ENCODE measurements at regions not wholly inside any gene's neighbourhood (a gene's known extent, or its start where the extent isn't known, plus 50 kb on each side); places are given as distances from the start of the nearest gene placed in this dataset.

- ATAC-seq (no peak), DNase-seq (no peak)
- no peaks in the 10 kb centered on the region for H3K27me3 ChIP-seq (ENCODE audit: low read depth)
- no peak overlapping the region for H3K4me3 ChIP-seq
- no peaks in the 10 kb centered on the region for H3K9me3 ChIP-seq
- no peaks in the 10 kb centered on the region for H3K36me3 ChIP-seq
- H3K4me1 ChIP-seq = no peaks in the 10 kb centered on the region
- intact Hi-C loops (cut with DNase I) = no loop called here
- H3K27ac ChIP-seq = no peak overlapping the region
- no peak for TF ChIP-seq CTCF (IDR thresholded peaks at IDR 0.05)
These were observed 126.3 kb upstream of the DHRS4 start for GRCh38 chr14:23827100-23827892.

- Histone ChIP-seq H3K4me3 (no peak overlapping the region), H3K4me1 (no peaks in the 10 kb centered on the region), H3K27me3 (ENCODE audit: low read depth) (no peaks in the 10 kb centered on the region), H3K9me3 (no peaks in the 10 kb centered on the region), H3K27ac (no peak overlapping the region), H3K36me3 (no peaks in the 10 kb centered on the region)
- no peak for DNase-seq
- no peak for TF ChIP-seq CTCF (IDR thresholded peaks at IDR 0.05)
- intact Hi-C loops (cut with DNase I) = no loop called here
- ATAC-seq = no peak
These were observed 125.6 kb upstream of the DHRS4 start for GRCh38 chr14:23828001-23828400.

DNA sequence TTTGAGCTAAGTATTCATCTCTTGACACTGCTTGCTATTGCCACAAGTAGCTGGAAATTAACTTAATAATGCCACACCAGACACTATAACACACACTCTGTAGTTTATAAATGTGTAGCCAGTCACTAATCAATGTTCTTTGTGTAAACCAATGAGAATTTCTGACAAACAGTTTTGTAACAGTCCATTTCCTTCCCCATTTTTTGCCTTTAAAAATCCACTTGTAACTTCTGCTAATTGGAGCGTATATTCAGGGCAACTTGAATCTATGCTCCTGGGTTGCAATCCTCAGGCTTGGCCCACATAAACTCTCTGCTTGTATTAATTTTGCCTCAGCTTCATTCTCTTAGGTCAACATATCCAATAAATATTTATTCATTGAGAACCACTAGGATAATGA lies 125.0 kb upstream of the DHRS4 start:
- Histone ChIP-seq H3K4me3 (no peak overlapping the region), H3K9me3 (no peaks in the 10 kb centered on the region), H3K4me1 (no peaks in the 10 kb centered on the region), H3K36me3 (no peaks in the 10 kb centered on the region), H3K27ac (no peak overlapping the region), H3K27me3 (ENCODE audit: low read depth) (no peaks in the 10 kb centered on the region)
- TF ChIP-seq CTCF (IDR thresholded peaks at IDR 0.05) = no peak
- DNase-seq (no peak), ATAC-seq (peak in 1 of 2 donors; percentile 31)
- intact Hi-C loops (cut with DNase I) = no loop called here

DNA sequence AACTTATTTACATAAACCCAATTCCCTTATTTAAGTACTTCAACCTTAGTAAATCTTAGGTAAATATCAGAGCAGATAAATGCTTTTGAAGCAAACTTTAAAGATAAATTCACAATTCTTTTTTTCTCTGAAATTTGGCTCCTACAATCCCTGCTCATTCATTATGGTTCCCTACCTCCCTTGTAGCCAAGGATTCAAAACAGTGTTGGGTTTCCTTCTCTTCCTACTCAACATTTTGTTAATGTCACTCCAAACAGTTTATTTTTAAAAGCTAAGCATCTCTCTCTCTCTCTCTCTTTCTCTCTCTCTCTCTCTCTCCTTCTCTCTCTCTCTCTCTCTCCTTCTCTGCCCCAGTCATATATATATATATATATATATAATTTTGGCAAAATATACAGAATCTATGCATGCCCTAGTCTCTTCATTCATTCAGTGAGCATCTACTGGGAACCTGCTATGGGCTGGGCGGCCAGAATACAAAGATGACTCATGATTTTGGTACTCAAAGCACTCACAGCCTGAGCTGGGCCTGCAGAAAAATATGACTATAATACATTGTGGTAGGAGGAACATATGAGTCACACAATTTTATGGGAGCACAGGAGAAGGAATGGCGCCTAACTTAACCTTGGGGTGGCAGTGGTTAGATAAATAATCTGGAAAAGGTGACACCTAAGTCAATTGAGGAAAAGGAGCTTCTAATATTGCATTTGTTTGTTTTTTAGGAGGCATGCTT lies 123.7 kb upstream of the DHRS4 start:
- DNase-seq (no peak), ATAC-seq (peak in 1 of 2 donors; percentile 40)
- Histone ChIP-seq H3K4me3 (no peak overlapping the region), H3K27me3 (ENCODE audit: low read depth) (no peaks in the 10 kb centered on the region), H3K9me3 (no peaks in the 10 kb centered on the region), H3K4me1 (no peaks in the 10 kb centered on the region), H3K27ac (no peak overlapping the region), H3K36me3 (no peaks in the 10 kb centered on the region)
- no peak for TF ChIP-seq CTCF (IDR thresholded peaks at IDR 0.05)
- intact Hi-C loops (cut with DNase I) = no loop called here

DNA sequence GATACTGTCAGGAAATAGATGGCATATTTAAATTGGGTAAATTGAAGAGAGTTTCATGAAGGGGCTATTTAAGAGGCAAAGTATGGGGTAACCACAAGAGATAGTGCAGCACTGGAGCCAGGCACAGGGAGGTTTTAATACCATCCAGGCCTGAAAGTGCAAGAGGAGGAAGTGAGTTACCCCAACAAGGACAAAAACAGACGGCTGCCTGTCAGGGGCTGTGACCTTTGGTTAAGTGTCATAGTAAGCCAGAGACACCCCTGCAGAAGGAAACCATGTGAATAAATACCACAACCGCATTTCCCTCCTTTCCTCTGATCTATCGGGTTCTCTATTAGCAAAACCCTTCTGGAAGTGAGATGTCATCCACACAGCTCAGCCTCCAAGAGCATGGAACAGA lies 122.0 kb upstream of the DHRS4 start:
- H3K36me3 ChIP-seq = no peaks in the 10 kb centered on the region
- H3K4me1 ChIP-seq = no peaks in the 10 kb centered on the region
- H3K9me3 ChIP-seq = no peaks in the 10 kb centered on the region
- ATAC-seq (peak; percentile 32 to 64), DNase-seq (peak; percentile 50)
- H3K27me3 ChIP-seq (ENCODE audit: low read depth) = no peaks in the 10 kb centered on the region
- intact Hi-C loops (cut with DNase I) = no loop called here
- H3K4me3 ChIP-seq = no peak overlapping the region
- TF ChIP-seq CTCF (IDR thresholded peaks at IDR 0.05) = no peak
- no peak overlapping the region for H3K27ac ChIP-seq

All from lower lobe of right lung (tissue), 2 donors.